H9 (cell line): ENCODE measurements at regions not wholly inside any gene's neighbourhood (a gene's known extent, or its start where the extent isn't known, plus 50 kb on each side); places are given as distances from the start of the nearest gene placed in this dataset.

ENCODE experiments used
- DNase-seq: peaks from one replicate; pipeline ENCODE4 v3.0.0-alpha.2; 2017
- H2AFZ ChIP-seq: one replicate; pipeline ENCODE4 v1.6.1; 2013; ENCODE audit warnings: mild to moderate bottlenecking, low read length, control low read depth, moderate library complexity
- H2AK5ac ChIP-seq: 2 replicates; pipeline ENCODE4 v1.6.1; 2013; ENCODE audit warnings: low read length, control low read depth, mixed read lengths; ENCODE audit not compliant: insufficient read length
- H2BK120ac ChIP-seq: one replicate; pipeline ENCODE4 v1.6.1; 2013; ENCODE audit warnings: low read depth, mild to moderate bottlenecking, low read length, control low read depth, inconsistent platforms; ENCODE audit not compliant: poor library complexity, severe bottlenecking
- H2BK12ac ChIP-seq: 2 replicates; pipeline ENCODE4 v1.6.1; 2013; ENCODE audit warnings: low read length, control low read depth, mixed read lengths, low read depth; ENCODE audit not compliant: insufficient read length
- H2BK15ac ChIP-seq: 2 replicates; pipeline ENCODE4 v1.6.1; 2013; ENCODE audit warnings: low read depth, low read length, control low read depth
- H2BK20ac ChIP-seq: one replicate; pipeline ENCODE4 v1.6.1; 2013; ENCODE audit warnings: low read depth, mild to moderate bottlenecking, low read length, control low read depth, inconsistent platforms; ENCODE audit not compliant: poor library complexity, severe bottlenecking
- H2BK5ac ChIP-seq: 2 replicates; pipeline ENCODE4 v1.6.1; 2013; ENCODE audit warnings: low read length, control low read depth, mixed read lengths; ENCODE audit not compliant: insufficient read length
- H3K14ac ChIP-seq: 2 replicates; pipeline ENCODE4 v1.6.1; 2013; ENCODE audit warnings: low read length, control low read depth; ENCODE audit not compliant: insufficient read depth
- H3K18ac ChIP-seq: 2 replicates; pipeline ENCODE4 v1.6.1; 2013; ENCODE audit warnings: low read depth, mild to moderate bottlenecking, mixed read lengths, low read length, control low read depth; ENCODE audit not compliant: insufficient read length
- H3K23ac ChIP-seq: 2 replicates; pipeline ENCODE4 v1.6.1; 2013; ENCODE audit warnings: low read length, control low read depth, mixed read lengths, low read depth; ENCODE audit not compliant: insufficient read length
- H3K23me2 ChIP-seq: 2 replicates; pipeline ENCODE4 v1.6.1; 2013; ENCODE audit warnings: low read depth, mild to moderate bottlenecking, mixed read lengths, low read length, control low read depth; ENCODE audit not compliant: insufficient read length, poor library complexity, severe bottlenecking
- H3K27ac ChIP-seq: 2 replicates; pipeline ENCODE4 v1.5.1; 2013; ENCODE audit warnings: low read length, control low read depth, mixed read lengths, low read depth; ENCODE audit not compliant: insufficient read length
- H3K27me3 ChIP-seq: 2 replicates; pipeline ENCODE4 v1.6.1; 2013; ENCODE audit warnings: low read length, control low read depth, inconsistent platforms; ENCODE audit not compliant: insufficient read depth
- H3K4ac ChIP-seq: 2 replicates; pipeline ENCODE4 v1.6.1; 2013; ENCODE audit warnings: low read depth, mild to moderate bottlenecking, control low read depth, inconsistent platforms, low read length, moderate library complexity
- H3K4me1 ChIP-seq: 2 replicates; pipeline ENCODE4 v1.6.1; 2013; ENCODE audit warnings: low read length, control low read depth, inconsistent platforms; ENCODE audit not compliant: insufficient read depth
- H3K4me2 ChIP-seq: 2 replicates; pipeline ENCODE4 v1.6.1; 2013; ENCODE audit warnings: low read length, control low read depth, mixed read lengths; ENCODE audit not compliant: insufficient read length, insufficient read depth
- H3K56ac ChIP-seq: 2 replicates; pipeline ENCODE4 v1.6.1; 2013; ENCODE audit warnings: low read depth, mild to moderate bottlenecking, mixed read lengths, low read length, control low read depth; ENCODE audit not compliant: insufficient read length
- H3K79me1 ChIP-seq: 2 replicates; pipeline ENCODE4 v1.6.1; 2013; ENCODE audit warnings: low read depth, mild to moderate bottlenecking, moderate library complexity, low read length, control low read depth, inconsistent platforms; ENCODE audit not compliant: insufficient read depth, poor library complexity, severe bottlenecking
- H3K79me2 ChIP-seq: 2 replicates; pipeline ENCODE4 v1.6.1; 2013; ENCODE audit warnings: low read length, control low read depth, inconsistent platforms; ENCODE audit not compliant: insufficient read depth
- H3K9ac ChIP-seq: 2 replicates; pipeline ENCODE4 v1.6.1; 2013; ENCODE audit warnings: low read length, control low read depth, mixed read lengths; ENCODE audit not compliant: insufficient read length; ENCODE audit errors: extremely low read depth
- H3K9me3 ChIP-seq: one replicate; pipeline ENCODE4 v1.6.1; 2013; ENCODE audit warnings: low read depth, low read length, inconsistent platforms; ENCODE audit not compliant: control insufficient read depth
- H3T11ph ChIP-seq: one replicate; pipeline ENCODE4 v1.6.1; 2013; ENCODE audit warnings: mild to moderate bottlenecking, low read length, control low read depth, inconsistent platforms
- H4K20me1 ChIP-seq: one replicate; pipeline ENCODE4 v1.6.1; 2013; ENCODE audit not compliant: control insufficient read depth, insufficient read length, insufficient read depth
- H4K5ac ChIP-seq: 2 replicates; pipeline ENCODE4 v1.6.1; 2013; ENCODE audit warnings: low read depth, mild to moderate bottlenecking, mixed read lengths, low read length, control low read depth; ENCODE audit not compliant: insufficient read length
- H4K8ac ChIP-seq: replicated peaks from 2 replicates; pipeline ENCODE4 v1.6.1; 2013; ENCODE audit warnings: low read length, control low read depth, mixed read lengths, low read depth; ENCODE audit not compliant: insufficient read length
- H4K91ac ChIP-seq: 2 replicates; pipeline ENCODE4 v1.6.1; 2013; ENCODE audit warnings: low read depth, mild to moderate bottlenecking, moderate library complexity, mixed read lengths, low read length, control low read depth; ENCODE audit not compliant: insufficient read length
- H3K27ac Mint-ChIP-seq, 3 experiments: 2 replicates in 2 of 3; 3 replicates in 1 of 3; pipeline ENCODE4 v1.8.0; 2020 to 2021; ENCODE audit warnings: mixed read lengths in 3 of 3, mild to moderate bottlenecking in 1 of 3, moderate library complexity in 1 of 3
- H3K27me3 Mint-ChIP-seq: 2 replicates; pipeline ENCODE4 v1.8.0; 2021; ENCODE audit warnings: low read depth, mild to moderate bottlenecking, moderate library complexity, mixed read lengths
- H3K36me3 Mint-ChIP-seq, 3 experiments: 2 replicates in 2 of 3; 3 replicates in 1 of 3; pipeline ENCODE4 v1.8.0; 2020 to 2021; ENCODE audit warnings: low read depth in 3 of 3, mixed read lengths in 3 of 3; ENCODE audit not compliant: insufficient read depth in 1 of 3
- H3K4me1 Mint-ChIP-seq, 2 experiments: 2 replicates each; pipeline ENCODE4 v1.8.0; 2020; ENCODE audit warnings: mixed read lengths in 2 of 2
- H3K4me3 Mint-ChIP-seq, 2 experiments: 2 replicates in 1 of 2; 3 replicates in 1 of 2; pipeline ENCODE4 v1.8.0; 2020 to 2021; ENCODE audit warnings: mild to moderate bottlenecking in 2 of 2, mixed read lengths in 2 of 2, moderate library complexity in 1 of 2
- H3K9me3 Mint-ChIP-seq, 2 experiments: 2 replicates in 1 of 2; 3 replicates in 1 of 2; pipeline ENCODE4 v1.8.0; 2020; ENCODE audit warnings: mild to moderate bottlenecking in 2 of 2, mixed read lengths in 2 of 2, moderate library complexity in 1 of 2
- CTCF ChIP-seq: fragments of 200-600 bp; sonication (generic); conservative IDR thresholded peaks from 3 replicates; pipeline ENCODE4 v1.8.0; 2021; ENCODE audit warnings: antibody characterized with exemption, mild to moderate bottlenecking
- WGBS: extraction: QIAGEN DNeasy Blood & Tissue Kit; methylation state at CpG from one replicate; pipeline ENCODE4 v1.1.7; 2013; ENCODE audit warnings: missing lambda C conversion rate, low lambda C conversion rate, mixed read lengths; ENCODE audit not compliant: insufficient read length; ENCODE audit errors: extremely low coverage; 5-methylcytosine and 5-hydroxymethylcytosine counted together

GRCh38 chr10:106511917-106512316, 652.6 kb downstream of the SORCS1 start:
- no peak overlapping the region for H2BK15ac ChIP-seq
- H4K8ac ChIP-seq: no peak overlapping the region
- no peaks in the 10 kb centered on the region for H3K79me2 ChIP-seq
- no peak overlapping the region for H3K9ac ChIP-seq
- no peak overlapping the region for H2AFZ ChIP-seq
- Mint-ChIP-seq H3K27ac (no peak overlapping the region), H3K27me3 (no peaks in the 10 kb centered on the region), H3K9me3 (no peaks in the 10 kb centered on the region), H3K36me3 (no peaks in the 10 kb centered on the region), H3K4me1 (peaks cover 10 to 12% of the 10 kb centered on the region in 2 experiments), H3K4me3 (no peak overlapping the region)
- TF ChIP-seq CTCF: no peak
- no peak overlapping the region for H3K4ac ChIP-seq
- DNase-seq: no peak
- H4K91ac ChIP-seq: no peak overlapping the region
- no peaks in the 10 kb centered on the region for H3K9me3 ChIP-seq
- H2BK12ac ChIP-seq: no peak overlapping the region
- no peak overlapping the region for H3K14ac ChIP-seq
- no peak overlapping the region for H3K4me2 ChIP-seq
- WGBS: no CpG with 5 or more reads among the region's 3 CpGs
- H3K56ac ChIP-seq: no peak overlapping the region
- H4K5ac ChIP-seq: no peak overlapping the region
- H3K23ac ChIP-seq: no peak overlapping the region
- H4K20me1 ChIP-seq: no peaks in the 10 kb centered on the region
- no peak overlapping the region for H2BK120ac ChIP-seq
- H2BK20ac ChIP-seq: no peak overlapping the region
- no peak overlapping the region for H2BK5ac ChIP-seq
- no peaks in the 10 kb centered on the region for H3K4me1 ChIP-seq
- H3K79me1 ChIP-seq: no peaks in the 10 kb centered on the region
- no peak overlapping the region for H2AK5ac ChIP-seq
- no peak overlapping the region for H3T11ph ChIP-seq
- no peak overlapping the region for H3K27ac ChIP-seq
- no peaks in the 10 kb centered on the region for H3K23me2 ChIP-seq
- H3K27me3 ChIP-seq: no peaks in the 10 kb centered on the region
- H3K18ac ChIP-seq: no peak overlapping the region
